ENCODE measurements at regions not wholly inside any gene's neighbourhood (a gene's known extent, or its start where the extent isn't known, plus 50 kb on each side); places are given as distances from the start of the nearest gene placed in this dataset.

DNA sequence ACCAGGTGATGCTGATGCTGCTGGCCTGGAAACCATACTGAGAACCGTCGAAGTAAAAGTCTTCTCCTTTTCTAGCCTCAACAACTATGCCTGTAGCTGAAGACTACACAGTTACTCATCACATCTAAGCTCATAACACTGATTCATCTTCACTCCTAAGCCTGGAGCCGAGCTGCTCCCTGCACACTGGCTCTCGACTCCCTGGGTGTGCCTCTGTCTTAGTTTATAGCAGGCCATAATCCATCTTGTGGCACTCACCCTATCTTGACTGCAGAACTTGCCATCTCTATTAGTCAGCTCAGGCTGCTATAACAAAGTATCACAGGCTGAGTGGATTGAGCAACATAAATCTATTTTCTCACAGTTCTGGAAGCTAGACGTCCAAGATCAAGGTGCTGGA is 191.0 kb downstream of the UNC5CL start (continued):
- TF ChIP-seq, protein P1, sequence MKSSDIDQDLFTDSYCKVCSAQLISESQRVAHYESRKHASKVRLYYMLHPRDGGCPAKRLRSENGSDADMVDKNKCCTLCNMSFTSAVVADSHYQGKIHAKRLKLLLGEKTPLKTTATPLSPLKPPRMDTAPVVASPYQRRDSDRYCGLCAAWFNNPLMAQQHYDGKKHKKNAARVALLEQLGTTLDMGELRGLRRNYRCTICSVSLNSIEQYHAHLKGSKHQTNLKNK (CRISPR knock-in tag; IDR thresholded peaks at IDR 0.05) = no peak
- TF ChIP-seq, protein P2, sequence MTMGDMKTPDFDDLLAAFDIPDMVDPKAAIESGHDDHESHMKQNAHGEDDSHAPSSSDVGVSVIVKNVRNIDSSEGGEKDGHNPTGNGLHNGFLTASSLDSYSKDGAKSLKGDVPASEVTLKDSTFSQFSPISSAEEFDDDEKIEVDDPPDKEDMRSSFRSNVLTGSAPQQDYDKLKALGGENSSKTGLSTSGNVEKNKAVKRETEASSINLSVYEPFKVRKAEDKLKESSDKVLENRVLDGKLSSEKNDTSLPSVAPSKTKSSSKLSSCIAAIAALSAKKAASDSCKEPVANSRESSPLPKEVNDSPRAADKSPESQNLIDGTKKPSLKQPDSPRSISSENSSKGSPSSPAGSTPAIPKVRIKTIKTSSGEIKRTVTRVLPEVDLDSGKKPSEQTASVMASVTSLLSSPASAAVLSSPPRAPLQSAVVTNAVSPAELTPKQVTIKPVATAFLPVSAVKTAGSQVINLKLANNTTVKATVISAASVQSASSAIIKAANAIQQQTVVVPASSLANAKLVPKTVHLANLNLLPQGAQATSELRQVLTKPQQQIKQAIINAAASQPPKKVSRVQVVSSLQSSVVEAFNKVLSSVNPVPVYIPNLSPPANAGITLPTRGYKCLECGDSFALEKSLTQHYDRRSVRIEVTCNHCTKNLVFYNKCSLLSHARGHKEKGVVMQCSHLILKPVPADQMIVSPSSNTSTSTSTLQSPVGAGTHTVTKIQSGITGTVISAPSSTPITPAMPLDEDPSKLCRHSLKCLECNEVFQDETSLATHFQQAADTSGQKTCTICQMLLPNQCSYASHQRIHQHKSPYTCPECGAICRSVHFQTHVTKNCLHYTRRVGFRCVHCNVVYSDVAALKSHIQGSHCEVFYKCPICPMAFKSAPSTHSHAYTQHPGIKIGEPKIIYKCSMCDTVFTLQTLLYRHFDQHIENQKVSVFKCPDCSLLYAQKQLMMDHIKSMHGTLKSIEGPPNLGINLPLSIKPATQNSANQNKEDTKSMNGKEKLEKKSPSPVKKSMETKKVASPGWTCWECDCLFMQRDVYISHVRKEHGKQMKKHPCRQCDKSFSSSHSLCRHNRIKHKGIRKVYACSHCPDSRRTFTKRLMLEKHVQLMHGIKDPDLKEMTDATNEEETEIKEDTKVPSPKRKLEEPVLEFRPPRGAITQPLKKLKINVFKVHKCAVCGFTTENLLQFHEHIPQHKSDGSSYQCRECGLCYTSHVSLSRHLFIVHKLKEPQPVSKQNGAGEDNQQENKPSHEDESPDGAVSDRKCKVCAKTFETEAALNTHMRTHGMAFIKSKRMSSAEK (CRISPR knock-in tag; IDR thresholded peaks at IDR 0.05; ENCODE audit: borderline replicate concordance) = no peak
- TF ChIP-seq, protein P3, sequence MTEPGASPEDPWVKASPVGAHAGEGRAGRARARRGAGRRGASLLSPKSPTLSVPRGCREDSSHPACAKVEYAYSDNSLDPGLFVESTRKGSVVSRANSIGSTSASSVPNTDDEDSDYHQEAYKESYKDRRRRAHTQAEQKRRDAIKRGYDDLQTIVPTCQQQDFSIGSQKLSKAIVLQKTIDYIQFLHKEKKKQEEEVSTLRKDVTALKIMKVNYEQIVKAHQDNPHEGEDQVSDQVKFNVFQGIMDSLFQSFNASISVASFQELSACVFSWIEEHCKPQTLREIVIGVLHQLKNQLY (CRISPR knock-in tag; IDR thresholded peaks at IDR 0.05) = no peak
- TF ChIP-seq SMAD3 (CRISPR knock-in tag; IDR thresholded peaks at IDR 0.05; ENCODE audit: borderline replicate concordance) (no peak), GABPB1 (CRISPR knock-in tag; IDR thresholded peaks at IDR 0.05) (no peak), PRRX2 (CRISPR knock-in tag; IDR thresholded peaks at IDR 0.05) (no peak)
- TF ChIP-seq, protein P4, sequence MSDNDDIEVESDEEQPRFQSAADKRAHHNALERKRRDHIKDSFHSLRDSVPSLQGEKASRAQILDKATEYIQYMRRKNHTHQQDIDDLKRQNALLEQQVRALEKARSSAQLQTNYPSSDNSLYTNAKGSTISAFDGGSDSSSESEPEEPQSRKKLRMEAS (CRISPR knock-in tag; IDR thresholded peaks at IDR 0.05) = no peak
- TF ChIP-seq, protein P5, sequence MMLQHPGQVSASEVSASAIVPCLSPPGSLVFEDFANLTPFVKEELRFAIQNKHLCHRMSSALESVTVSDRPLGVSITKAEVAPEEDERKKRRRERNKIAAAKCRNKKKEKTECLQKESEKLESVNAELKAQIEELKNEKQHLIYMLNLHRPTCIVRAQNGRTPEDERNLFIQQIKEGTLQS (CRISPR knock-in tag; conservative IDR thresholded peaks at IDR 0.05) = no peak

DNA sequence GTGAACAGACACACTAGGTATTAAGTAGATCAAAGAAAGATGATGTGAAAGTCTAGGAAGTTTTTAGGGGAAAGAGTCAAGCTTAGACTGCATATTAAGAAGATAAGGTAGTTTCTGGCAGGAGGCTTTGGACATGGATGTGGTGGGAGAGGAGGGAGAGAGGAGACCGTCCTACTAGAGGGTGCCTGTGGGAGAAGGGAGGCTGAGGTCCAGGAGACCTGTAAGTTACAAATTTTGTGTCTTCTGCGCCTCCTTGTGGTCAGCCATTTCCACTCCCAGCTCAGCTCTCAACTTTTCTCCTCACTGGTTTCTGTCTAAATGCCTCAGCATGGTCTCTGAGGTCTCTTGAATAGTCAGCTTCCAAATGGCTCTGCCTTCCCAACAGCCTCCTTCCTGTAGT is 193.5 kb downstream of the UNC5CL start:
- Mint-ChIP-seq H3K27ac (no peak overlapping the region), H3K4me3 (no peak overlapping the region), H3K27me3 (ENCODE audit: low read depth) (no peaks in the 10 kb centered on the region; the same call in 1 of the 2 replicates), H3K9me3 (no peaks in the 10 kb centered on the region), H3K36me3 (no peaks in the 10 kb centered on the region), H3K4me1 (peaks cover 24% of the 10 kb centered on the region)
- DNase-seq (ENCODE audit: low spot score) (peak; percentile 71), ATAC-seq (peak; percentile 90)
- CTCF ChIA-PET = interaction anchor here (0.7 to 3.0 kb wide), 23 partner anchors 9 to 517 kb away, joined by 3 to 20 read pairs (median 5); partner anchors contain the start of gene LRFN2
- POLR2A ChIA-PET = interaction anchor here (1.0 kb wide), 1 partner anchor 518 kb away, joined by 3 read pairs; no protein-coding TSS in a partner anchor
- no peak for TF ChIP-seq JAZF1 (CRISPR knock-in tag; IDR thresholded peaks at IDR 0.05)
- TF ChIP-seq, protein P6, sequence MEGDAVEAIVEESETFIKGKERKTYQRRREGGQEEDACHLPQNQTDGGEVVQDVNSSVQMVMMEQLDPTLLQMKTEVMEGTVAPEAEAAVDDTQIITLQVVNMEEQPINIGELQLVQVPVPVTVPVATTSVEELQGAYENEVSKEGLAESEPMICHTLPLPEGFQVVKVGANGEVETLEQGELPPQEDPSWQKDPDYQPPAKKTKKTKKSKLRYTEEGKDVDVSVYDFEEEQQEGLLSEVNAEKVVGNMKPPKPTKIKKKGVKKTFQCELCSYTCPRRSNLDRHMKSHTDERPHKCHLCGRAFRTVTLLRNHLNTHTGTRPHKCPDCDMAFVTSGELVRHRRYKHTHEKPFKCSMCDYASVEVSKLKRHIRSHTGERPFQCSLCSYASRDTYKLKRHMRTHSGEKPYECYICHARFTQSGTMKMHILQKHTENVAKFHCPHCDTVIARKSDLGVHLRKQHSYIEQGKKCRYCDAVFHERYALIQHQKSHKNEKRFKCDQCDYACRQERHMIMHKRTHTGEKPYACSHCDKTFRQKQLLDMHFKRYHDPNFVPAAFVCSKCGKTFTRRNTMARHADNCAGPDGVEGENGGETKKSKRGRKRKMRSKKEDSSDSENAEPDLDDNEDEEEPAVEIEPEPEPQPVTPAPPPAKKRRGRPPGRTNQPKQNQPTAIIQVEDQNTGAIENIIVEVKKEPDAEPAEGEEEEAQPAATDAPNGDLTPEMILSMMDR (IDR thresholded peaks at IDR 0.05) = peak; percentile 34; the same call in 1 of the 2 replicates

DNA sequence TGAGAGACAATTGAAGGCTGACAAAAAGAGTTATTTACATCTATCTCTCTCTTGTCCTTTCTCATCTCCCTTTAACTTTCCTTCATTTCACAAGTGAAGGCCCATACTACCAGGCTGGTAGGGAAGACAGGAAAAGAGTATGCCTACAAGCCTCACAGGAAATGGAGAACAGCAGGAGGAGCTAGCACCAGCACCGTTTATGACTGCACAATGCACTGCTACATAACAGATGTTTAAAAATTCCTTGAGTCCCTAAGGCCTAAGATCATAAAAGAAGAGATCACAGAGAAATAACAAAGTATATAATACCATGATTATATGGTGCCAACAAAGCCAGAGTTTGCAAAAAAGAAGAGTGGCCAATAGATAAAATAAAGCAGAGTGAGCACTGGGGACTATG is 194.8 kb downstream of the UNC5CL start:
- Mint-ChIP-seq H3K9me3 (no peaks in the 10 kb centered on the region), H3K4me1 (peaks cover 24% of the 10 kb centered on the region), H3K4me3 (no peak overlapping the region), H3K36me3 (no peaks in the 10 kb centered on the region), H3K27me3 (ENCODE audit: low read depth) (no peaks in the 10 kb centered on the region; the same call in 1 of the 2 replicates), H3K27ac (no peak overlapping the region)
- ChIA-PET CTCF (interaction anchor here (0.9 to 3.0 kb wide), 3 partner anchors 9 to 184 kb away, joined by 3 to 20 read pairs (median 5); no protein-coding TSS in a partner anchor), POLR2A (no interaction called here)
- DNase-seq (ENCODE audit: low spot score) = no peak
- no peak for ATAC-seq
- TF ChIP-seq GABPB1 (CRISPR knock-in tag; IDR thresholded peaks at IDR 0.05) (no peak), RELA (CRISPR knock-in tag; IDR thresholded peaks at IDR 0.05; ENCODE audit: borderline replicate concordance) (no peak), MXD4 (CRISPR knock-in tag; IDR thresholded peaks at IDR 0.05; ENCODE audit: borderline replicate concordance) (no peak), ZNF121 (CRISPR knock-in tag; IDR thresholded peaks at IDR 0.05) (no peak), TEAD1 (CRISPR knock-in tag; IDR thresholded peaks at IDR 0.05) (no peak), TEAD4 (CRISPR knock-in tag; IDR thresholded peaks at IDR 0.05) (no peak)
- TF ChIP-seq, protein P7, sequence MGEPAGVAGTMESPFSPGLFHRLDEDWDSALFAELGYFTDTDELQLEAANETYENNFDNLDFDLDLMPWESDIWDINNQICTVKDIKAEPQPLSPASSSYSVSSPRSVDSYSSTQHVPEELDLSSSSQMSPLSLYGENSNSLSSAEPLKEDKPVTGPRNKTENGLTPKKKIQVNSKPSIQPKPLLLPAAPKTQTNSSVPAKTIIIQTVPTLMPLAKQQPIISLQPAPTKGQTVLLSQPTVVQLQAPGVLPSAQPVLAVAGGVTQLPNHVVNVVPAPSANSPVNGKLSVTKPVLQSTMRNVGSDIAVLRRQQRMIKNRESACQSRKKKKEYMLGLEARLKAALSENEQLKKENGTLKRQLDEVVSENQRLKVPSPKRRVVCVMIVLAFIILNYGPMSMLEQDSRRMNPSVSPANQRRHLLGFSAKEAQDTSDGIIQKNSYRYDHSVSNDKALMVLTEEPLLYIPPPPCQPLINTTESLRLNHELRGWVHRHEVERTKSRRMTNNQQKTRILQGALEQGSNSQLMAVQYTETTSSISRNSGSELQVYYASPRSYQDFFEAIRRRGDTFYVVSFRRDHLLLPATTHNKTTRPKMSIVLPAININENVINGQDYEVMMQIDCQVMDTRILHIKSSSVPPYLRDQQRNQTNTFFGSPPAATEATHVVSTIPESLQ (CRISPR knock-in tag; IDR thresholded peaks at IDR 0.05) = no peak
- TF ChIP-seq, protein P5 (CRISPR knock-in tag; conservative IDR thresholded peaks at IDR 0.05) = no peak
- TF ChIP-seq, protein P3 (CRISPR knock-in tag; IDR thresholded peaks at IDR 0.05) = no peak
- TF ChIP-seq, protein P8, sequence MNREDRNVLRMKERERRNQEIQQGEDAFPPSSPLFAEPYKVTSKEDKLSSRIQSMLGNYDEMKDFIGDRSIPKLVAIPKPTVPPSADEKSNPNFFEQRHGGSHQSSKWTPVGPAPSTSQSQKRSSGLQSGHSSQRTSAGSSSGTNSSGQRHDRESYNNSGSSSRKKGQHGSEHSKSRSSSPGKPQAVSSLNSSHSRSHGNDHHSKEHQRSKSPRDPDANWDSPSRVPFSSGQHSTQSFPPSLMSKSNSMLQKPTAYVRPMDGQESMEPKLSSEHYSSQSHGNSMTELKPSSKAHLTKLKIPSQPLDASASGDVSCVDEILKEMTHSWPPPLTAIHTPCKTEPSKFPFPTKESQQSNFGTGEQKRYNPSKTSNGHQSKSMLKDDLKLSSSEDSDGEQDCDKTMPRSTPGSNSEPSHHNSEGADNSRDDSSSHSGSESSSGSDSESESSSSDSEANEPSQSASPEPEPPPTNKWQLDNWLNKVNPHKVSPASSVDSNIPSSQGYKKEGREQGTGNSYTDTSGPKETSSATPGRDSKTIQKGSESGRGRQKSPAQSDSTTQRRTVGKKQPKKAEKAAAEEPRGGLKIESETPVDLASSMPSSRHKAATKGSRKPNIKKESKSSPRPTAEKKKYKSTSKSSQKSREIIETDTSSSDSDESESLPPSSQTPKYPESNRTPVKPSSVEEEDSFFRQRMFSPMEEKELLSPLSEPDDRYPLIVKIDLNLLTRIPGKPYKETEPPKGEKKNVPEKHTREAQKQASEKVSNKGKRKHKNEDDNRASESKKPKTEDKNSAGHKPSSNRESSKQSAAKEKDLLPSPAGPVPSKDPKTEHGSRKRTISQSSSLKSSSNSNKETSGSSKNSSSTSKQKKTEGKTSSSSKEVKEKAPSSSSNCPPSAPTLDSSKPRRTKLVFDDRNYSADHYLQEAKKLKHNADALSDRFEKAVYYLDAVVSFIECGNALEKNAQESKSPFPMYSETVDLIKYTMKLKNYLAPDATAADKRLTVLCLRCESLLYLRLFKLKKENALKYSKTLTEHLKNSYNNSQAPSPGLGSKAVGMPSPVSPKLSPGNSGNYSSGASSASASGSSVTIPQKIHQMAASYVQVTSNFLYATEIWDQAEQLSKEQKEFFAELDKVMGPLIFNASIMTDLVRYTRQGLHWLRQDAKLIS (CRISPR knock-in tag; IDR thresholded peaks at IDR 0.05; ENCODE audit: borderline replicate concordance) = no peak
